H1 (cell line): ENCODE measurements at regions not wholly inside any gene's neighbourhood (a gene's known extent, or its start where the extent isn't known, plus 50 kb on each side); places are given as distances from the start of the nearest gene placed in this dataset.

ENCODE experiments used
- BRCA1 ChIP-seq: IDR thresholded peaks from 2 replicates; pipeline ENCODE4 v1.6.1; 2012; ENCODE audit warnings: low read depth, low read length, improper control_type of control experiment
- FOSL1 ChIP-seq: IDR thresholded peaks from 2 replicates; pipeline ENCODE4 v1.6.1; 2011; ENCODE audit warnings: mild to moderate bottlenecking, low read depth, low read length, moderate library complexity; ENCODE audit not compliant: insufficient read depth
- KDM4A ChIP-seq: IDR thresholded peaks from one replicate; pipeline ENCODE4 v1.7.1; 2012; ENCODE audit warnings: low read depth, mild to moderate bottlenecking, moderate library complexity, low read length, inconsistent platforms; ENCODE audit not compliant: severe bottlenecking
- POLR2A ChIP-seq, 2 experiments: IDR thresholded peaks; 1 replicate in 1 of 2; 2 replicates in 1 of 2; pipeline ENCODE4 v1.6.1; 2011; ENCODE audit warnings: low read depth in 2 of 2, low read length in 2 of 2, mild to moderate bottlenecking in 2 of 2; ENCODE audit errors: control extremely low read depth in 1 of 2
- RAD21 ChIP-seq, 2 experiments: IDR thresholded peaks in 1 of 2; conservative IDR thresholded peaks in 1 of 2; 2 replicates each; pipeline ENCODE4 v1.6.1; 2011; ENCODE audit warnings: low read depth in 2 of 2, low read length in 2 of 2, improper control_type of control experiment in 1 of 2, inconsistent platforms in 1 of 2, mild to moderate bottlenecking in 1 of 2, moderate library complexity in 1 of 2
- RNF2 ChIP-seq: fragments of 200-900, 300-1000 bp; sonication (generic); IDR thresholded peaks from 2 replicates; pipeline ENCODE4 v1.7.1; 2016; ENCODE audit warnings: borderline replicate concordance, low read depth, mild to moderate bottlenecking, antibody characterized with exemption, low read length; ENCODE audit not compliant: poor library complexity, severe bottlenecking; ENCODE audit errors: missing control alignments
- SAP30 ChIP-seq: fragments of 300-600 bp; sonication (generic); IDR thresholded peaks from 2 replicates; pipeline ENCODE4 v1.7.1; 2012; ENCODE audit warnings: low read length, moderate library complexity, mild to moderate bottlenecking, inconsistent platforms; ENCODE audit not compliant: insufficient read depth, insufficient replicate concordance
- SP1 ChIP-seq: IDR thresholded peaks from 2 replicates; pipeline ENCODE4 v1.6.1; 2011; ENCODE audit warnings: low read depth, low read length

DNA sequence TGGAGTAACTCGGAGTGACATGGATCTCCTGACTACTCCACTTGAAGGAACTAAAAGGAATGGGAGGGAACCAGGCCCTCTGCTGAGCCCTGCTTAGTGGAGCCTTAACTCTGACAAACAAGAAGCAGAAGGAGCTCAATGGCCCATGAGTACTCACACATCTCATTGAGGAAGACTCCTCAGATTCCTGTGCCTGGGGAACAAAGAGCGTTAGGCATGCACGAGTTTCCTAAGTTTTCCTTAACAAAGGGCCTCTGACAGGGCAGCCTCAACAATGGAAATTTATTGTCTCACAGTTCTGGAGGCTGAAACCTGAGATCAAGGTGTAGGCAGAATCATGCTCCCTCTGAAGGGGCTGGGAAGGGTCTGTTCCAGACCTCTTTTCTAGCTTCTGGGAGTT, 185.7 kb upstream of the NTF3 start (continued):
- TF ChIP-seq SAP30 (no peak), KDM4A (no peak), SP1 (peak; percentile 63), FOSL1 (no peak), RNF2 (no peak), POLR2A (IDR thresholded peaks at IDR 0.05; ENCODE audit: control extremely low read depth in 1 of 2, low read depth in 2 of 2, low read length in 2 of 2) (0 out of 3 replicates have a peak, but pooled peaks of 1 of the 2 experiments have one; percentile 32), BRCA1 (no peak), RAD21 (IDR thresholded peaks at IDR 0.05 in 1 of 2, conservative IDR thresholded peaks at IDR 0.05 in 1 of 2; ENCODE audit: low read depth in 2 of 2, low read length in 2 of 2) (0 out of 4 replicates have a peak, but pooled peaks of 1 of the 2 experiments have one; percentile 11)
